HepG2 (cell line): ENCODE measurements at regions not wholly inside any gene's neighbourhood (a gene's known extent, or its start where the extent isn't known, plus 50 kb on each side); places are given as distances from the start of the nearest gene placed in this dataset.

Experiments used
- ATAC-seq: fragments of 200-7000 bp; cut with Tn5 transposase; 3 replicates; pipeline ENCODE4 v1.9.1; 2020; ENCODE audit warnings: mild to moderate bottlenecking, moderate library complexity
- BruUV-seq: library from RNA; stranded (reverse); fragments of 400-500 nt; replicated peaks from 2 replicates; lab custom pipeline; 2021; lab: Mats Ljungman, UMichigan
- CTCF ChIA-PET: fragments of 300-600 bp; formaldehyde crosslinking; extraction: SDS; loops from one replicate; lab custom pipeline; 2021; ENCODE audit warnings: low total read pairs, inconsistent platforms, low intra/inter-chr PET ratio; lab: Yijun Ruan, JAX
- POLR2A ChIA-PET: fragments of 350-600 bp; sonication (Branson Sonifier 250); formaldehyde crosslinking; loops from one replicate; lab custom pipeline; 2020; ENCODE audit warnings: antibody characterized with exemption, inconsistent platforms; lab: Yijun Ruan, JAX
- DNase-seq: peaks from one replicate; pipeline ENCODE4 v3.0.0-alpha.2; 2015; ENCODE audit warnings: low spot score
- FAIRE-seq: peaks from 3 replicates; lab custom pipeline; 2011; peaks lifted over from hg19 to GRCh38; lab: Jason Lieb, UNC
- H2AFZ ChIP-seq: one replicate; pipeline ENCODE4 v1.6.1; 2011; ENCODE audit warnings: low read length, inconsistent platforms
- H3K27ac ChIP-seq: fragments of 300-600 bp; 3 replicates; pipeline ENCODE4 v1.8.0; 2011; ENCODE audit warnings: mixed run types, mild to moderate bottlenecking, mixed read lengths, low read length, inconsistent platforms; ENCODE audit not compliant: insufficient read depth; ENCODE audit errors: extremely low read length
- H3K27me3 ChIP-seq, 2 experiments: fragments of 200-600 bp in 1 of 2; 2 replicates in 1 of 2; 3 replicates in 1 of 2; pipeline versions ENCODE4 v1.6.0 to v1.8.0; 2011; ENCODE audit warnings: low read length in 2 of 2, mild to moderate bottlenecking in 2 of 2, moderate library complexity in 2 of 2, inconsistent platforms in 1 of 2; ENCODE audit not compliant: insufficient read depth in 2 of 2, control insufficient read depth in 1 of 2
- H3K36me3 ChIP-seq, 2 experiments: fragments of 200-600 bp in 1 of 2; replicated peaks in 1 of 2; 2 replicates in 1 of 2; 3 replicates in 1 of 2; pipeline versions ENCODE4 v1.5.1 to v1.8.0; 2011; ENCODE audit warnings: low read length in 2 of 2, inconsistent platforms in 1 of 2; ENCODE audit not compliant: insufficient read depth in 2 of 2, control insufficient read depth in 1 of 2
- H3K4me1 ChIP-seq: 2 replicates; pipeline ENCODE4 v1.5.1; 2012; ENCODE audit warnings: low read length, inconsistent platforms; ENCODE audit not compliant: insufficient read depth
- H3K4me2 ChIP-seq: 2 replicates; pipeline ENCODE4 v1.6.0; 2011; ENCODE audit warnings: low read depth, low read length, inconsistent platforms
- H3K4me3 ChIP-seq, 3 experiments: fragments of 200-600 bp in 1 of 3; sonication (generic), shearing (Covaris generic) in 1 of 3; replicated peaks in 1 of 3; 2 replicates each; pipeline ENCODE4 v1.5.1; 2011 to 2016; ENCODE audit warnings: low read length in 3 of 3, inconsistent platforms in 2 of 3, low read depth in 2 of 3, mild to moderate bottlenecking in 2 of 3, control low read depth in 1 of 3, mixed read lengths in 1 of 3; ENCODE audit not compliant: insufficient read depth in 1 of 3
- H3K79me2 ChIP-seq: one replicate; pipeline ENCODE4 v1.6.1; 2011; ENCODE audit warnings: low read length, inconsistent platforms; ENCODE audit not compliant: insufficient read depth
- H3K9ac ChIP-seq: 2 replicates; pipeline ENCODE4 v1.6.0; 2011; ENCODE audit warnings: mild to moderate bottlenecking, low read depth, low read length, inconsistent platforms; ENCODE audit not compliant: insufficient read depth
- H3K9me3 ChIP-seq: 2 replicates; pipeline ENCODE4 v1.5.1; 2012; ENCODE audit warnings: mild to moderate bottlenecking, low read length
- H4K20me1 ChIP-seq: 2 replicates; pipeline ENCODE4 v1.6.0; 2011; ENCODE audit warnings: inconsistent platforms, mild to moderate bottlenecking, low read length, moderate library complexity; ENCODE audit not compliant: insufficient read depth
- ATRX ChIP-seq: sonication (generic); formaldehyde crosslinking; IDR thresholded peaks from 2 replicates; pipeline ENCODE4 v1.4.0; 2020; ENCODE audit warnings: missing genetic modification reagents, borderline replicate concordance
- FOXK2 ChIP-seq: fragments of 450-650 bp; IDR thresholded peaks from 2 replicates; pipeline ENCODE4 v1.6.1; 2016
- GTF3A ChIP-seq: sonication (generic); formaldehyde crosslinking; conservative IDR thresholded peaks from 2 replicates; pipeline ENCODE4 v1.4.0; 2020; ENCODE audit warnings: mild to moderate bottlenecking, missing genetic modification reagents
- MNT ChIP-seq: fragments of 450-650 bp; IDR thresholded peaks from 2 replicates; pipeline ENCODE4 v1.6.1; 2016
- SP2 ChIP-seq: sonication (generic); formaldehyde crosslinking; IDR thresholded peaks from 2 replicates; pipeline ENCODE4 v1.5.1; 2020; ENCODE audit warnings: mild to moderate bottlenecking, missing genetic modification reagents
- THAP11 ChIP-seq: IDR thresholded peaks from 2 replicates; pipeline ENCODE4 v1.6.1; 2016; ENCODE audit warnings: missing biosample characterization, missing genetic modification reagents
- ZBTB2 ChIP-seq: sonication (generic); formaldehyde crosslinking; IDR thresholded peaks from 2 replicates; pipeline ENCODE4 v1.8.0; 2022; ENCODE audit warnings: low read depth, missing genetic modification reagents
- ZBTB7A ChIP-seq: sonication (generic); formaldehyde crosslinking; IDR thresholded peaks from 2 replicates; pipeline ENCODE4 v1.8.0; 2022; ENCODE audit warnings: mild to moderate bottlenecking, missing genetic modification reagents
- ZMYM2 ChIP-seq: sonication (generic); formaldehyde crosslinking; IDR thresholded peaks from 2 replicates; pipeline ENCODE4 v1.8.0; 2022; ENCODE audit warnings: mild to moderate bottlenecking, missing genetic modification reagents
- ZNF251 ChIP-seq: sonication (generic); formaldehyde crosslinking; IDR thresholded peaks from 2 replicates; pipeline ENCODE4 v1.9.0; 2021; ENCODE audit warnings: mild to moderate bottlenecking, missing genetic modification reagents
- ZNF296 ChIP-seq: sonication (generic); formaldehyde crosslinking; conservative IDR thresholded peaks from 2 replicates; pipeline ENCODE4 v1.5.0; 2020; ENCODE audit warnings: mild to moderate bottlenecking, missing genetic modification reagents
- ZNF460 ChIP-seq: sonication (generic); formaldehyde crosslinking; IDR thresholded peaks from 2 replicates; pipeline ENCODE4 v1.5.1; 2020; ENCODE audit warnings: missing genetic modification reagents, mild to moderate bottlenecking, borderline replicate concordance
- WGBS: methylation state at CpG from one replicate; pipeline ENCODE4 v1.1.6; 2017; ENCODE audit warnings: low lambda C conversion rate; 5-methylcytosine and 5-hydroxymethylcytosine counted together
- in situ Hi-C: cut with HindIII; loops from 2 replicates; pipeline ENCODE4 v1.10.0; 2017; ENCODE audit warnings: low pct_unique_long_range_greater_than_20kb; ENCODE audit not compliant: extremely low pct_ligation_motif_present
- intact Hi-C: fragments of 100-400 bp; cut with micrococcal nuclease; formaldehyde crosslinking; loops from one replicate; pipeline ENCODE4 v1.10.0; 2022; ENCODE audit not compliant: unreplicated experiment

GRCh38 chr10:108583877-108584276, 1339.4 kb downstream of the XPNPEP1 start:
- no peaks in the 10 kb centered on the region for H3K79me2 ChIP-seq
- no peaks in the 10 kb centered on the region for H4K20me1 ChIP-seq
- H3K4me1 ChIP-seq, result no peaks in the 10 kb centered on the region
- FAIRE-seq (no peak), DNase-seq (no peak), ATAC-seq (no peak)
- 0% methylated on average over 1 of the region's 1 CpG for WGBS
- no peak overlapping the region for H3K4me2 ChIP-seq
- H3K9me3 ChIP-seq, result peaks cover 73% of the 10 kb centered on the region
- TF ChIP-seq ZNF460 (no peak), SP2 (no peak), ZBTB7A (CRISPR knock-in tag) (no peak), GTF3A (CRISPR knock-in tag) (no peak), ZMYM2 (CRISPR knock-in tag) (no peak)
- no peak overlapping the region for H3K4me3 ChIP-seq
- CTCF ChIA-PET, result no interaction called here
- H3K27me3 ChIP-seq, result no peaks in the 10 kb centered on the region
- no peak overlapping the region for H3K27ac ChIP-seq
- in situ Hi-C loops, result no loop called here
- H3K36me3 ChIP-seq, result no peaks in the 10 kb centered on the region
- no TSS peak for BruUV-seq
- H2AFZ ChIP-seq, result no peak overlapping the region
- POLR2A ChIA-PET, result no interaction called here
- H3K9ac ChIP-seq, result no peak overlapping the region
- intact Hi-C loops, result no loop called here

GRCh38 chr10:108582888-108583287, 1340.4 kb downstream of the XPNPEP1 start:
- no peaks in the 10 kb centered on the region for H3K4me1 ChIP-seq
- FAIRE-seq (no peak), DNase-seq (no peak), ATAC-seq (no peak)
- no peaks in the 10 kb centered on the region for H3K36me3 ChIP-seq
- BruUV-seq, result no TSS peak
- H3K27me3 ChIP-seq, result no peaks in the 10 kb centered on the region
- POLR2A ChIA-PET, result no interaction called here
- no peak overlapping the region for H3K4me3 ChIP-seq
- no peak overlapping the region for H3K27ac ChIP-seq
- no peaks in the 10 kb centered on the region for H3K79me2 ChIP-seq
- CTCF ChIA-PET, result no interaction called here
- TF ChIP-seq MNT, result no peak
- TF ChIP-seq THAP11 (CRISPR knock-in tag), result no peak
- TF ChIP-seq ATRX, result no peak
- TF ChIP-seq ZBTB2, result no peak
- no peak for TF ChIP-seq FOXK2
- no peak for TF ChIP-seq ZNF251
- TF ChIP-seq ZNF296 (CRISPR knock-in tag), result no peak
- no peak overlapping the region for H2AFZ ChIP-seq
- peaks cover 75% of the 10 kb centered on the region for H3K9me3 ChIP-seq
- in situ Hi-C loops (no loop called here), intact Hi-C loops (no loop called here)
- no peaks in the 10 kb centered on the region for H4K20me1 ChIP-seq
- no peak overlapping the region for H3K9ac ChIP-seq
- 0% methylated on average over 1 of the region's 1 CpG for WGBS
- no peak overlapping the region for H3K4me2 ChIP-seq
